Activated CD4-positive, alpha-beta T cell treated with anti-CD3 and anti-CD28 coated beads, Interleukin-2, amount 50 U/mL, for 1 hour (primary cell): ENCODE measurements at regions not wholly inside any gene's neighbourhood (a gene's known extent, or its start where the extent isn't known, plus 50 kb on each side); places are given as distances from the start of the nearest gene placed in this dataset.
A peak's percentile ranks its signal among the peaks of the same experiment; 100 is the strongest.

ENCODE experiments used
- DNase-seq: peaks from one replicate; pipeline ENCODE4 v3.0.0-alpha.2; 2020

GRCh38 chr7:116083796-116084195 lies 53.2 kb upstream of the TFEC start:
- no peak for DNase-seq

- DNase-seq, result no peak
Observed at GRCh38 chr7:116086547-116087045, 56.0 kb upstream of the TFEC start.

- DNase-seq, result no peak
Observed at GRCh38 chr7:116087291-116087690, 56.7 kb upstream of the TFEC start.

- no peak for DNase-seq
Observed at GRCh38 chr7:116087984-116088383, 57.4 kb upstream of the TFEC start.

GRCh38 chr7:116089293-116089692 lies 58.7 kb upstream of the TFEC start:
- no peak for DNase-seq

GRCh38 chr7:116093516-116094301 lies 63.1 kb upstream of the TFEC start:
- no peak for DNase-seq

GRCh38 chr7:116095396-116095795 lies 64.8 kb upstream of the TFEC start:
- DNase-seq, result no peak

- no peak for DNase-seq
Observed at GRCh38 chr7:116097365-116098009, 66.9 kb upstream of the TFEC start.

- no peak for DNase-seq
Observed at GRCh38 chr7:116098175-116098574, 67.6 kb upstream of the TFEC start.

- no peak for DNase-seq
Observed at GRCh38 chr7:116100626-116101025, 70.1 kb upstream of the TFEC start.

GRCh38 chr7:116101704-116102103 lies 71.1 kb upstream of the TFEC start:
- no peak for DNase-seq

GRCh38 chr7:116111475-116111874 lies 80.9 kb upstream of the TFEC start:
- DNase-seq, result no peak

- DNase-seq, result no peak
Observed at GRCh38 chr7:116113310-116113709, 82.7 kb upstream of the TFEC start.

GRCh38 chr7:116120839-116121238 lies 89.5 kb upstream of the TES start:
- no peak for DNase-seq

- no peak for DNase-seq
Observed at GRCh38 chr7:116122972-116123595, 87.3 kb upstream of the TES start.

- no peak for DNase-seq
Observed at GRCh38 chr7:116128139-116128538, 82.2 kb upstream of the TES start.

GRCh38 chr7:116135306-116135705 lies 75.0 kb upstream of the TES start:
- no peak for DNase-seq

GRCh38 chr7:116138202-116138801 lies 72.0 kb upstream of the TES start:
- DNase-seq, result no peak

GRCh38 chr7:116139007-116139406 lies 71.3 kb upstream of the TES start:
- no peak for DNase-seq

GRCh38 chr7:116139807-116140206 lies 70.5 kb upstream of the TES start:
- no peak for DNase-seq

- DNase-seq, result no peak
Observed at GRCh38 chr7:116142374-116142773, 68.0 kb upstream of the TES start.

GRCh38 chr7:116142850-116143249 lies 67.5 kb upstream of the TES start:
- DNase-seq, result peak; percentile 6

- no peak for DNase-seq
Observed at GRCh38 chr7:116145245-116145852, 65.0 kb upstream of the TES start.
